NCI-H2196 (cell line): ENCODE measurements at regions not wholly inside any gene's neighbourhood (a gene's known extent, or its start where the extent isn't known, plus 50 kb on each side); places are given as distances from the start of the nearest gene placed in this dataset.
"Not testable (repeated sequence)": the region's sequence is repeated elsewhere in the genome, so short reads cannot be mapped to it uniquely, and the experiment has no call there.

Experiments used
- DNase-seq: peaks from one replicate; lab custom pipeline; 2025; ENCODE audit not compliant: unreplicated experiment; lab: John Stamatoyannopoulos, UW

DNA sequence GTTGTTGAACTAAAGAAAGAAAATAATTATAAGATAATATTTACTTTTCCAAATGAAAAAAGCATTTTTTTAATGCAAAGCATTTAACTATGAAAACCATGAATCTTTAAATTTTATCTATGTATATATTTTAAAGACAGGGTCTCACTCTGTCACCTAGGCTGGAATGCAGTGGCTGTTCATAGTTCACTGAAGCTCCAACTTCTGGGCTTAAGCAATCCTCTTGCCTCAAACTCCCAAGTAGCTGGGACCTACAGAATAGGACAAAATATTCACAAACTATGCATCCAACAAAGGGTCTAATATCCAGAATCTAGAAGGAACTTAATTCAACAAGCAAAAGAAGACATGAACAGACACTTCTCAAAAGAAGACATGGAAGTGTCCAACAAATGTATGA is 55.9 kb upstream of the ALB start:
- no peak for DNase-seq

DNA sequence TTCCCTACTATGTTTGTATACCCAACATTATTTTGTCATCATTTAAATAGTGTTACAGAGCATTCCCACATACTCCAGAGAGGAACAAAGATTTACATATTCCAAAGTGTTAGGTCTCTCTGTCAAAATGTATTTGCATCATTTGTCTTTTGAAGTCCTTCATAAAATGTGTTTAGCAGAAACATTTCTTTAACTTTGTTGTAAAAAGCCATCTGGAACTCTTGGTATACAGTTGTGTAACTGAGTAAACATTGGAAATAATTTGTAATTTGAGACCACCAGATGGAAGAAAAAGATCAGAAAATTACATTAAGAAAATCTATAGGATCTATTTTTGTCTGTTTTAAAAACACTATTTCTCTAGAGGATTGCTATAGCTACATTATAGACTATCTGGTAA is 56.6 kb upstream of the ALB start:
- DNase-seq, result no peak

DNA sequence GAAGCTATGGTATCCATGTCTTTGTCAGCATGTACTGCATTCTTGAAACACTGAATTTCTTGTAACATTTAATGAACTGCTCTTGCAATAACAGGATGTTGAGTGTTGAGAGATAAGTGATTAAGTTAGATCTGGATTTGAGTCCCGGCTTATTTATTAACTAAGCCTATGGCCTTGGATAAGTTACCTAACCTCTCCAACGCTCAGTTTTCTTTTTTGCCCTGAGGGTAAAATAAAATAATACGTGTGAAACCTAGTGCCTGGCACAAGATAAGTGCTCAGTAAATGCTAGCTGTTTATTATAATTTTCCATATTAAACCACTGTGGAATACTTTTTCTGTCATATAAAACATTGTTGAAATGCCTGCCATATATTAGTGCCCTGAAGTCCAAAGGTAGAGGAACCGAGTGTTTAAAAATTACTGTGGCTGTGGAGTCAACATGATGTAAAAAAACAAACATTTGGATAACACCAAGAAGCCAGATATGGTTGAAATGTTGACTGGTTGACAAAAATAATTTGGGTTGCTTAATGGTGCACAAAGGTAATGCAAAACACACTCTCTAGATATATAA is 58.6 kb upstream of the ALB start:
- no peak for DNase-seq

DNA sequence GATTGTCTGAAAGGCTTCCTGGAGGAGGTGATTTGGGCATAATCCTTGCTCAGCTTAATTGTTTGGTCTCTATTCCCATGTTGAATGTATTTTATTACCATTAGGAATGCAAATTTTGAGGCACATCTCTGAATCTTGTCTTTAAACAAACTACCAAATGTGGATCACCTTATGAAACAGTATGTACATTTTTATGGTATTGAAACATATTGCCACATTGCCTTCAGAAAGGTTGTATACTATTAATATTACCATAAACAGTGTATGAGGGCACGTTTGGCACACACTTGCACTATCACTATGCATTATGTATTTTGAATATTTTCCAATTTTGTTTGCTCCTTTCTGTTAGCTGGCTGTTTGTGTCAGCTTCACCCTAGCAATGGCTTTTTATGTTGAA is 60.0 kb upstream of the ALB start:
- DNase-seq, result no peak

DNA sequence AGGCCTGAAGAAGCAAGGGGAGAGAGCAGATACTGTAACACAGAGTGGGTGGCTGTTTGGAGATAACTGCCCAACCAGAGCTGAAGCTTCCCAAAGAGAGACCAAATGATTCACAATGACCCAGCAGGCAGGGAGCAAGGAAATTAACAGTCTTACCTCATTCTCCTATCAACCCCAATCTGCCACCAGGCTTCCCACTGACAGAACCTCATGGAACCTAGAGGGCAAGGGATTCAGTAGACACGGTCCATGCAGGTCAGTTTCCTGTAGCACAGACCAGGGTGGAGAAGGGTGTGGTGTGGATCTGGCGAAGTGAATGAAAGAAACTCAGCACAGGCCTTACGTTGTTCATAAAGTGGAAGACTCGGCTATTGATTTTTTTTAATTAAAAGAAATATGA is 60.7 kb upstream of the ALB start:
- no peak for DNase-seq

DNA sequence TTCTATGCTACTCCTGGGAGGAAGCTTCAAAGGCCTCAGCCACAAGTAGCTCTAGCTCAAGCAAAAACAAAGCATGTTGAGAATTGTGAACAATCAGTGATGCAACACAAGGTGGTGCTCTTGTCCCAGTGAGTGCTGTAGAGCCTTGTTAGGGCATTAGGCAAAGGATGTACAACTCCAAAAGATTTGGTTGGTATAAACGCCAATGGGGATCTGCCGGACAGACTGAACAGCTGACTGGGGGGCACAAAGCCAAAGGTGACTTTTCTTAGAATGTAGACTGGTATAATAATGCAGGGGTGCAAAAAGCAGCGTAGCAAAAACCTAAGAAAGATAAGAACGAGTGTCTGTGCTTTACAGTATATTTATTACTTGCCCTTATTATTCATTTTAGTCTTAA is 62.6 kb upstream of the ALB start:
- DNase-seq, result peak; percentile 50

DNA sequence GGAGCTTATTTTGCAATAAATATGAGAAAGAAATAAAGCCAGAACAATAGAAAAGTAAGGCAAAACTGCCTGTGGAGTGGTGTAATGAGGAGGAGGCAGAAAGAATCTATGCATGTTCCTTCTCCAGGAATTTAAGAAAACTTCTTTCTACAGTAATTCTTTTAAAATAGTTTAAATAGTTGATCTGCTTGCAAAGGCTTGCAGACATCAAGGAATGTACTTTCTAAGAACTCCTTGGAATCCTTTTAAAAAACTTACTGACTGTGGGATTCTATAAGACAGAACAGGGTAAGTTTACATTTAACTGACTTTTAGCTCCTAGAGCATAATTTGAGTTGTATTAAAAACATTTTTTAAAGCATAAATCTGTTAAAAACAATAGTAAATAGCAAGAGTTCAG is 63.2 kb upstream of the ALB start:
- DNase-seq, result no peak

DNA sequence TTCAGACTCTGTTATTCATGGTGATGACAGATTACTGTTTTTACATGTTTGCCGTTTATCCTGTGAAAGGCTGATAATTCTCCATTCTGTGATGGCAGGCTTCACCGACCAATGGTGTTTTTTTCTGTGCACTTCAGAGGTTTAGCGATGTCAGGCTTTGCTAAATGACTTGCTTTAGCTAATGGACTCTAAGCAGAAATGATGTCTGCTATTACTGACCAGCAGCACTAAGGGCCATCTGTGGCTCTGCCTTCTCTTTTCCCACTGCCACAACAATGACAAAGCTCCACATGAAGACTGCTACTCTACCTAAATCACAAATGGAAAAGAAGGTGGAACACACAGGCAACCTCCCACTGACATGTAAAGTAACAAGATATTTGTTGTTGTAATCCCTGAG is 68.4 kb upstream of the ALB start:
- DNase-seq, result no peak

DNA sequence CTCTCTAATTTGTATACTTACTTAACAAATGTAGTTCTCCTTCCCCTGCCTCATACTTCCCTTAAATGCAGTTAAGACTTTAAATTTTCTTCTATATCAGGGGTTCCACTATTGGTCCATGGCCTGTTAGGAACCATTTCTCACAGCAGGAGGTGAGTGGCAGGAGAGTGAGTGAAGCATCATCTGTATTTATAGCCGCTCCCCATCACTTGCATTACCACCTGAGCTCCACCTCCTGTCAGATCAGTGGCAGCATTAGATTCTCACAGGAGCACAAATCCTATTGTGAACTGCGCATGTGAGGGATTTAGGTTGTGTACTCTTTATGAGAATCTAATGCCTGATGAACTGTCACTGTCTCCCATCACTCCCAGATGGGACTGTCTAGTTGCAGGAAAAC is 72.1 kb upstream of the ALB start:
- not testable (repeated sequence) for DNase-seq

DNA sequence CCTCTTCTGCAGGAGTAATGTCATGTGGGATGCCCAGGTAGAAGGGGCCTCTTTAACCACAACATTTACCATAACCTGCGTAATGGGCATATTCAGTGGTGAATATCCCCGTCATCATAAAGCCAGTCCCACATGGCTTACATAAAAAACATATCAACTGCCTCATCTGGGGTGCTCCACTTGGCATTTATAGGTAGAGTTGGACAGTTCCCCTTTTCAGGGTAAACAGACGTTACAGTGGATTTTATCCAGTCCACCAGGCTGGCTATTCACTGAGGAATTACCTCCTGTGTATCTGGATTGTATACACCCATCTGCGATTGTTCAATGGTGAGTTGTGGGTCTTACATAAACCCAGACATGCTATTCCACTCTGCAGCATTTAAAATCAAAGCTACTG is 70.7 kb upstream of the ANKRD17 start:
- DNase-seq, result no peak

DNA sequence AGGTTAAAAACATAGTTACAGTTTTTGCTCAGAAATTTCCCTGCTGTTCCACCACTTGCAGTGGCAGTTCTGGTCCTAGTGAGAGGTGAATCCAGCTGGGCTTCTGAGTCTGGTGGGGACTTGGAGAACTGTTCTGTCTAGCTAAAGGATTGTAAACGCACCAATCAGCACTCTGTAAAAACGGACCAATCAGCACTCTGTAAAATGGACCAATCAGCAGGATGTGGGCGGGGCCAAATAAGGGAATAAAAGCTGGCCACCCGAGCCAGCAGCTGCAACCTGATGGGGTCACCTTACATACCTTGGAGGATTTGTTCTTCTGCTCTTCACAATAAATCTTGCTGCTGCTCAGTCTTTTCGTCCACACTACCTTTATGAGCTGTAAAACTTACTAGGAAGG is 67.2 kb upstream of the ANKRD17 start:
- not testable (repeated sequence) for DNase-seq

DNA sequence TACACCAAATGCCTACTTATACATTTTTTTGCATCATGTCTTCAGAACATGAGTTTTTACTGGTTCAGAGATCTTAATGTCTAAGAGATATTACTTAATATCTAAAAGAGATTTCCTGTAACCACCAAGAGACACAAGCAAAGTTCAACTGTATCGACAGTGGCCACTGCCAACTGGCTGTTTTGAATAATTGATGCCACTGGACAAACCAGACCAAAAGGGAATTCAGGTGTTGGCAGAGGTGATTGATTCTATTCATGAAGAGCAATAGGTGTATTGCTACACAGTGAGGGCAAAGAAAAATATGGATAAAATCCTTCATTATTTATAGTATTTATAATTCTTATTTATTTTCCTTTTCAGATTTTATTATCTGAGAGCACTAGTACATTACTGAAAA is 58.5 kb upstream of the ANKRD17 start:
- no peak for DNase-seq

DNA sequence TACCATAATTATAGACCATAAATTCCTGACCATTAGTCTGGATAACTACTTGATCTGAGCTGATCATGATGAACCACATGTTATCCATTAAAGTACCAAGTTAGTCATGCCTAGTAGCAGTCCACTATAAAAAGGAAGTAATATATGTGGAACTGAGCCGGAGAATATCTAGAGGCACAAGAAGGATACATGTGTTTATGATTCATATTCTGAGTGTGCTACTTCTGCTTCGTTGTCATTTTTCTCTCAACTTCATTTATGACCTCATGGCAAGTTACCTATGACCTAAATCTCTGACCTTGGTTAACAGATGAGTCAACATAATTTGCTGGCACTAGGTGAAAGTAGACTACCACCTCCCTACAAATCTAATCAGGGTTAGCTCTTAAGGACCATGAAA is 56.5 kb upstream of the ANKRD17 start:
- no peak for DNase-seq

DNA sequence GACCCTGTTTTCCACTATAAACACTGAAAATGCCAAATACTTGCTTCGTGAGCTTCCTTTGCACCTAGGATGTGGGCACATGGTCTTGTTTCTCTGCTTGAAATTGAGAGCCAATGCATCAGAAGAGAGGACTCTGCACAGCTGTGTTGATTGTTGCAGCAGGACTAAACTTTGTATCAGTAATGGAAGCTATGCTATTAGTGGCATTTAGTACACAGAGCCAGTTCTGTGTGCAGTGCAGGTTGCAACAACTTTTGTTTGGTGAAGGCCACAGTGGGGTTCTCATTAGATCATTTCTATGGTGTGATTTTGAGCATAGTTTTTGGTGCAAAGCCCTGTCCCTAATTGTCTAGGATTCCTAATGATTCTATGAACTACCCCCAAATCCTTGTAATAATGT is 54.4 kb upstream of the ANKRD17 start:
- no peak for DNase-seq

DNA sequence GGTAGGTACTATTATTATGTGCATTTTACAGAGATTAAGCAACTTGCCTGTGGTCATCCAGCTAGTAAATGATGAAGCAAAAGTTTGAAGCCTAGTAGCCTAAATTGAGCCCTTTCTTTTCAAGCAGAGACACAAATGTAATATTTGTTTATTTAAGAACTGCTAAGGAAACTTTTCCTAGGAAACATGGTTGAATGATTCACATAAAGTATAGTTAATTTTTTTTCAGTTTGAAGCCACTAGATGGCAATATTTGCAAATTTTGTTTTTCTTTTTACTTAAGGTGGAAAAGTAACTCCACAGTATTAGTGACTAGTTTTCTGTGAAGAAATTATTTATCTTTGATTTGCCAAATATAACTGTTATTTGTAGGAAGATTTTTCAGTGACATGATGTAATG is 52.8 kb upstream of the ANKRD17 start:
- DNase-seq, result peak; percentile 16

DNA sequence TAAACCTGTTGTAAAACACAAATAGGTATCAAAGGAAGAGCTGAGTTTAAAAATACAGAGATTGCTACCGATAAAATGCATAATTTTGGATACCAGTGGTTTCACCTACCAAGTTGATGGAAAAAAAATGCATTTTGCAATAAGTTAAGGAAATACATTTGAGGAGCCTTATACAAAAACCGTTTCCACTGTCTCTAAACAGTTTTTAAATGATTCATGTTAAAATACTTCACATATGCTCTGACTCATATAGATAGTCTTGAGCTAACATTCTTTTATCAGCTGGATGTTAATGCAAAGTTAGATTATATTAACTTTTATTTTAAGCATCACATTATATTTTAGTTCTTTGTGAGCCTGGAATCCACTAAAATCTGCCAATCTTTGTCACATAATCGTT is 50.6 kb upstream of the ANKRD17 start:
- no peak for DNase-seq
